ENCODE measurements at regions not wholly inside any gene's neighbourhood (a gene's known extent, or its start where the extent isn't known, plus 50 kb on each side); places are given as distances from the start of the nearest gene placed in this dataset.

- H3K4me3 Mint-ChIP-seq = no peak overlapping the region
- no peaks in the 10 kb centered on the region; the same call in 1 of the 2 replicates for H3K27me3 Mint-ChIP-seq (ENCODE audit: low read depth)
- H3K27ac Mint-ChIP-seq = no peak overlapping the region
- ATAC-seq = no peak
- CTCF ChIA-PET = no interaction called here
- H3K36me3 Mint-ChIP-seq = no peaks in the 10 kb centered on the region
- TF ChIP-seq FOXJ3 (CRISPR knock-in tag; IDR thresholded peaks at IDR 0.05; ENCODE audit: borderline replicate concordance) (no peak), MXD4 (CRISPR knock-in tag; IDR thresholded peaks at IDR 0.05; ENCODE audit: borderline replicate concordance) (no peak), SOX15 (CRISPR knock-in tag; IDR thresholded peaks at IDR 0.05) (no peak), ZNF317 (CRISPR knock-in tag; IDR thresholded peaks at IDR 0.05; ENCODE audit: borderline replicate concordance, low read depth) (no peak), NR3C1 (CRISPR knock-in tag; conservative IDR thresholded peaks at IDR 0.05; ENCODE audit: low read depth) (no peak), FOXK1 (CRISPR knock-in tag; IDR thresholded peaks at IDR 0.05) (no peak), ZNF281 (CRISPR knock-in tag; IDR thresholded peaks at IDR 0.05) (no peak), FOXP1 (CRISPR knock-in tag; IDR thresholded peaks at IDR 0.05; ENCODE audit: borderline replicate concordance) (no peak), IRF2 (CRISPR knock-in tag; IDR thresholded peaks at IDR 0.05; ENCODE audit: borderline replicate concordance, low read depth) (no peak), GRHL2 (CRISPR knock-in tag; IDR thresholded peaks at IDR 0.05; ENCODE audit: insufficient replicate concordance, severe bottlenecking) (no peak)
- TF ChIP-seq, protein P1, sequence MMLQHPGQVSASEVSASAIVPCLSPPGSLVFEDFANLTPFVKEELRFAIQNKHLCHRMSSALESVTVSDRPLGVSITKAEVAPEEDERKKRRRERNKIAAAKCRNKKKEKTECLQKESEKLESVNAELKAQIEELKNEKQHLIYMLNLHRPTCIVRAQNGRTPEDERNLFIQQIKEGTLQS (CRISPR knock-in tag; conservative IDR thresholded peaks at IDR 0.05) = no peak
- TF ChIP-seq, protein P2, sequence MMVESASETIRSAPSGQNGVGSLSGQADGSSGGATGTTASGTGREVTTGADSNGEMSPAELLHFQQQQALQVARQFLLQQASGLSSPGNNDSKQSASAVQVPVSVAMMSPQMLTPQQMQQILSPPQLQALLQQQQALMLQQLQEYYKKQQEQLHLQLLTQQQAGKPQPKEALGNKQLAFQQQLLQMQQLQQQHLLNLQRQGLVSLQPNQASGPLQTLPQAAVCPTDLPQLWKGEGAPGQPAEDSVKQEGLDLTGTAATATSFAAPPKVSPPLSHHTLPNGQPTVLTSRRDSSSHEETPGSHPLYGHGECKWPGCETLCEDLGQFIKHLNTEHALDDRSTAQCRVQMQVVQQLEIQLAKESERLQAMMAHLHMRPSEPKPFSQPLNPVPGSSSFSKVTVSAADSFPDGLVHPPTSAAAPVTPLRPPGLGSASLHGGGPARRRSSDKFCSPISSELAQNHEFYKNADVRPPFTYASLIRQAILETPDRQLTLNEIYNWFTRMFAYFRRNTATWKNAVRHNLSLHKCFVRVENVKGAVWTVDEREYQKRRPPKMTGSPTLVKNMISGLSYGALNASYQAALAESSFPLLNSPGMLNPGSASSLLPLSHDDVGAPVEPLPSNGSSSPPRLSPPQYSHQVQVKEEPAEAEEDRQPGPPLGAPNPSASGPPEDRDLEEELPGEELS (CRISPR knock-in tag; IDR thresholded peaks at IDR 0.05) = no peak
- TF ChIP-seq, protein P3, sequence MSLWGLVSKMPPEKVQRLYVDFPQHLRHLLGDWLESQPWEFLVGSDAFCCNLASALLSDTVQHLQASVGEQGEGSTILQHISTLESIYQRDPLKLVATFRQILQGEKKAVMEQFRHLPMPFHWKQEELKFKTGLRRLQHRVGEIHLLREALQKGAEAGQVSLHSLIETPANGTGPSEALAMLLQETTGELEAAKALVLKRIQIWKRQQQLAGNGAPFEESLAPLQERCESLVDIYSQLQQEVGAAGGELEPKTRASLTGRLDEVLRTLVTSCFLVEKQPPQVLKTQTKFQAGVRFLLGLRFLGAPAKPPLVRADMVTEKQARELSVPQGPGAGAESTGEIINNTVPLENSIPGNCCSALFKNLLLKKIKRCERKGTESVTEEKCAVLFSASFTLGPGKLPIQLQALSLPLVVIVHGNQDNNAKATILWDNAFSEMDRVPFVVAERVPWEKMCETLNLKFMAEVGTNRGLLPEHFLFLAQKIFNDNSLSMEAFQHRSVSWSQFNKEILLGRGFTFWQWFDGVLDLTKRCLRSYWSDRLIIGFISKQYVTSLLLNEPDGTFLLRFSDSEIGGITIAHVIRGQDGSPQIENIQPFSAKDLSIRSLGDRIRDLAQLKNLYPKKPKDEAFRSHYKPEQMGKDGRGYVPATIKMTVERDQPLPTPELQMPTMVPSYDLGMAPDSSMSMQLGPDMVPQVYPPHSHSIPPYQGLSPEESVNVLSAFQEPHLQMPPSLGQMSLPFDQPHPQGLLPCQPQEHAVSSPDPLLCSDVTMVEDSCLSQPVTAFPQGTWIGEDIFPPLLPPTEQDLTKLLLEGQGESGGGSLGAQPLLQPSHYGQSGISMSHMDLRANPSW (CRISPR knock-in tag; conservative IDR thresholded peaks at IDR 0.05; ENCODE audit: low read depth) = no peak
- TF ChIP-seq, protein P4, sequence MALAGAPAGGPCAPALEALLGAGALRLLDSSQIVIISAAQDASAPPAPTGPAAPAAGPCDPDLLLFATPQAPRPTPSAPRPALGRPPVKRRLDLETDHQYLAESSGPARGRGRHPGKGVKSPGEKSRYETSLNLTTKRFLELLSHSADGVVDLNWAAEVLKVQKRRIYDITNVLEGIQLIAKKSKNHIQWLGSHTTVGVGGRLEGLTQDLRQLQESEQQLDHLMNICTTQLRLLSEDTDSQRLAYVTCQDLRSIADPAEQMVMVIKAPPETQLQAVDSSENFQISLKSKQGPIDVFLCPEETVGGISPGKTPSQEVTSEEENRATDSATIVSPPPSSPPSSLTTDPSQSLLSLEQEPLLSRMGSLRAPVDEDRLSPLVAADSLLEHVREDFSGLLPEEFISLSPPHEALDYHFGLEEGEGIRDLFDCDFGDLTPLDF (CRISPR knock-in tag; IDR thresholded peaks at IDR 0.05) = no peak
- TF ChIP-seq, protein P5, sequence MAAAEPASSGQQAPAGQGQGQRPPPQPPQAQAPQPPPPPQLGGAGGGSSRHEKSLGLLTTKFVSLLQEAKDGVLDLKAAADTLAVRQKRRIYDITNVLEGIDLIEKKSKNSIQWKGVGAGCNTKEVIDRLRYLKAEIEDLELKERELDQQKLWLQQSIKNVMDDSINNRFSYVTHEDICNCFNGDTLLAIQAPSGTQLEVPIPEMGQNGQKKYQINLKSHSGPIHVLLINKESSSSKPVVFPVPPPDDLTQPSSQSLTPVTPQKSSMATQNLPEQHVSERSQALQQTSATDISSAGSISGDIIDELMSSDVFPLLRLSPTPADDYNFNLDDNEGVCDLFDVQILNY (CRISPR knock-in tag; IDR thresholded peaks at IDR 0.05) = no peak
- TF ChIP-seq, protein P6, sequence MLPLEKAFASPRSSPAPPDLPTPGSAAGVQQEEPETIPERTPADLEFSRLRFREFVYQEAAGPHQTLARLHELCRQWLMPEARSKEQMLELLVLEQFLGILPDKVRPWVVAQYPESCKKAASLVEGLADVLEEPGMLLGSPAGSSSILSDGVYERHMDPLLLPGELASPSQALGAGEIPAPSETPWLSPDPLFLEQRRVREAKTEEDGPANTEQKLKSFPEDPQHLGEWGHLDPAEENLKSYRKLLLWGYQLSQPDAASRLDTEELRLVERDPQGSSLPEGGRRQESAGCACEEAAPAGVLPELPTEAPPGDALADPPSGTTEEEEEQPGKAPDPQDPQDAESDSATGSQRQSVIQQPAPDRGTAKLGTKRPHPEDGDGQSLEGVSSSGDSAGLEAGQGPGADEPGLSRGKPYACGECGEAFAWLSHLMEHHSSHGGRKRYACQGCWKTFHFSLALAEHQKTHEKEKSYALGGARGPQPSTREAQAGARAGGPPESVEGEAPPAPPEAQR (CRISPR knock-in tag; IDR thresholded peaks at IDR 0.05) = no peak
- peaks cover 14% of the 10 kb centered on the region; the same call in 1 of the 2 replicates for H3K9me3 Mint-ChIP-seq
- H3K4me1 Mint-ChIP-seq = peaks cover 16% of the 10 kb centered on the region
- DNase-seq (ENCODE audit: low spot score) = no peak
- POLR2A ChIA-PET = no interaction called here
Measured at GRCh38 chr15:69715210-69715609, 262.6 kb downstream of the RPLP1 start.

All from WTC11 (cell line).